ENCODE measurements at regions not wholly inside any gene's neighbourhood (a gene's known extent, or its start where the extent isn't known, plus 50 kb on each side); places are given as distances from the start of the nearest gene placed in this dataset.

DNA sequence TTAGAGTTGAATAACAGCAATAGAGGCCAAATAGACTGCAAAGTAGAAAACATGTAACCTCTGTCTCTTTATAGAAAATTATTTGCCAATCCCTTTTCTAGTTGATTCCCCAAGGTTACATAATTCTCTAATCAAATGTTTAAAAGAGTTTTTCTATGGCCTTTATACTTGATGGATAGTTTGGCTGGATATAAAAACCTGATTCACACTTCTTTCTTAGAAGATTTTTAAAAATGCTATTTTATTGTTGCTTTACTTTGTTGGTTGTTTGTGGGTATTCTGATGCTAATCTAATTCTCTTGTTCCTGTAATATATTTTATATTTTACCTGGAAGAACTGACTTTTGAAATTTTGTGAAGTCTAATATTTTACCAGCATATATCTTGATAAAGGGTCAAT, 331.1 kb upstream of the MTPN start:
- TF ChIP-seq, protein P1, sequence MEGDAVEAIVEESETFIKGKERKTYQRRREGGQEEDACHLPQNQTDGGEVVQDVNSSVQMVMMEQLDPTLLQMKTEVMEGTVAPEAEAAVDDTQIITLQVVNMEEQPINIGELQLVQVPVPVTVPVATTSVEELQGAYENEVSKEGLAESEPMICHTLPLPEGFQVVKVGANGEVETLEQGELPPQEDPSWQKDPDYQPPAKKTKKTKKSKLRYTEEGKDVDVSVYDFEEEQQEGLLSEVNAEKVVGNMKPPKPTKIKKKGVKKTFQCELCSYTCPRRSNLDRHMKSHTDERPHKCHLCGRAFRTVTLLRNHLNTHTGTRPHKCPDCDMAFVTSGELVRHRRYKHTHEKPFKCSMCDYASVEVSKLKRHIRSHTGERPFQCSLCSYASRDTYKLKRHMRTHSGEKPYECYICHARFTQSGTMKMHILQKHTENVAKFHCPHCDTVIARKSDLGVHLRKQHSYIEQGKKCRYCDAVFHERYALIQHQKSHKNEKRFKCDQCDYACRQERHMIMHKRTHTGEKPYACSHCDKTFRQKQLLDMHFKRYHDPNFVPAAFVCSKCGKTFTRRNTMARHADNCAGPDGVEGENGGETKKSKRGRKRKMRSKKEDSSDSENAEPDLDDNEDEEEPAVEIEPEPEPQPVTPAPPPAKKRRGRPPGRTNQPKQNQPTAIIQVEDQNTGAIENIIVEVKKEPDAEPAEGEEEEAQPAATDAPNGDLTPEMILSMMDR (conservative IDR thresholded peaks at IDR 0.05), result no peak
- TF ChIP-seq ZFX (IDR thresholded peaks at IDR 0.05), result no peak

All from C4-2B (cell line).